GM10248 (cell line): ENCODE measurements at regions not wholly inside any gene's neighbourhood (a gene's known extent, or its start where the extent isn't known, plus 50 kb on each side); places are given as distances from the start of the nearest gene placed in this dataset.
"Not testable (repeated sequence)": the region's sequence is repeated elsewhere in the genome, so short reads cannot be mapped to it uniquely, and the experiment has no call there.

Experiments
- CTCF ChIA-PET: fragments of 300-600 bp; sonication (Branson Sonifier 250); formaldehyde crosslinking; extraction: SDS; loops from one replicate; lab custom pipeline; 2021; ENCODE audit warnings: antibody characterized with exemption; lab: Yijun Ruan, JAX
- POLR2A ChIA-PET: fragments of 350-650 bp; sonication (Branson Sonifier 250); formaldehyde crosslinking; extraction: SDS; loops from one replicate; lab custom pipeline; 2020; ENCODE audit warnings: antibody characterized with exemption; lab: Yijun Ruan, JAX
- DNase-seq: peaks from one replicate; pipeline ENCODE4 v3.0.0; 2012; ENCODE audit errors: extremely low spot score
- CTCF ChIP-seq: IDR thresholded peaks from 2 replicates; pipeline ENCODE4 v1.5.1; 2012; ENCODE audit warnings: mild to moderate bottlenecking, low read depth; ENCODE audit errors: extremely low read depth, missing control alignments, control extremely low read depth

- no peak for TF ChIP-seq CTCF
- CTCF ChIA-PET, result no interaction called here
- POLR2A ChIA-PET, result no interaction called here
- DNase-seq, result no peak
These were observed 139.3 kb upstream of the PALMD start for GRCh38 chr1:99506631-99507030.

- POLR2A ChIA-PET, CTCF ChIA-PET, DNase-seq: not testable (repeated sequence)
These were observed 138.5 kb upstream of the PALMD start for GRCh38 chr1:99507446-99507845.

DNA sequence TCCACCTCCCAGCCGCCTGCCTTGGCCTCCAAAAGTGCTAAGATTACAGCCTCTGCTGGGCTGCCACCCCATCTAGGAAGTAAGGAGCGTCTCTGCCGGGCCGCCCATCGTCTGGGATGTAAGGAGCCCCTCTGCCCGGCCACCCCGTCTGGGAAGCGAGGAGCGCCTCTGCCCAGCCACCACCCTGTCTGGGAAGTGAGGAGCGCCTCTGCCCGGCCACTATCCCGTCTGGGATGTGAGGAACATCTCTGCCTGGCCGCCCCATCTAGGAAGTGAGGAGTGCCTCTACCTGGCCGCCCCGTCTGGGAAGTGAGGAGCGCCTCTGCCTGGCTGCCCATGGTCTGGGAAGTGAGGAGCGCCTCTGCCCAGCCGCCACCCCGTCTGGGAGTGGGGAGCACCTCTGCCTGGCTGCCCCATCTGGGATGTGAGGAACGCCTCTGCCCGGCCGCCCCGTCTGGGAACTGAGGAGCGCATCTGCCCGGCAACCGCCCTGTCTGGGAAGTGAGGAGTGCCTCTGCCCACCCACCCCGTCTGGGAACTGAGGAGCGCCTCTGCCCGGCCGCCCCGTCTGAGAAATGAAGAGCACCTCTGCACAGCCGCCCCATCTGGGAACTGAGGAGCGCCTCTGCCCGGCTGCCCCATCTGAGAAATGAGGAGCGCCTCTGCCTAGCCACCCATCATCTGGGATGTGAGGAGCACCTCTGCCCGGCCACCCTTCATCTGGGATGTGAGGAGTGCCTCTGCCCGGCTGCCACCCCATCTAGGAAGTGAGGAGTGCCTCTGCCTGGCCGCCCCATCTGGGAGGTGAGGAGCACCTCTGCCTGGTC, 137.8 kb upstream of the PALMD start:
- ChIA-PET POLR2A (no interaction called here), CTCF (no interaction called here)
- no peak for DNase-seq
- no peak for TF ChIP-seq CTCF

- DNase-seq, result not testable (repeated sequence)
These were observed 137.0 kb upstream of the PALMD start for GRCh38 chr1:99508733-99509445.

DNA sequence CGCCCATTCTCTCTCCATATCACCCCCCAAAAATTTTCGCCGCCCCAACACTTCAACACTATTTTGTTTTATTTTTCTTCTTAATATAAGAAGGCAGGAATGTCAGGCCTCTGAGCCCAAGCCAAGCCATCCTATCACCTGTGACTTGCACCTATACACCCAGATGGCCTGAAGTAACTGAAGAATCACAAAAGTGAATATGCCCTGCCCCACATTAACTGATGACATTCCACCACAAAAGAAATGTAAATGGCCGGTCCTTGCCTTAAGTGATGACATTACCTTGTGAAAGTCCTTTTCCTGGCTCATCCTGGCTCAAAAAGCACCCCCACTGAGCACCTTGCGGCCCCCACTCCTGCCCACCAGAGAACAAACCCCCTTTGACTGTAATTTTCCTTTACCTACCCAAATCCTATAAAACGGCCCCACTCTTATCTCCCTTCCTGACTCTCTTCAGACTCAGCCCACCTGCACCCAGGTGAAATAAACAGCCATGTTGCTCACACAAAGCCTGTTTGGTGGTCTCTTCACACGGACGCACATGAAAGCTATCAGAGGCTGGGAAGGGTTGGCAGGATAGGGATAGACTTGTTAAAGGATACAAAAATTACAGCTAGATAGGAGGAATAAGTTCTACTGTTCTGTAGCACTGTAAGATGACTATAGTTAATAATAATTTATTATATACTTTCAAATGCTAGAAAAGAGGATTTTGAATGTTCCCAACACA, 130.9 kb upstream of the PALMD start:
- CTCF ChIA-PET, DNase-seq, POLR2A ChIA-PET: not testable (repeated sequence)

More at GRCh38 chr1:99508733-99509445, 137.0 kb upstream of the PALMD start:
- POLR2A ChIA-PET, CTCF ChIA-PET: not testable (repeated sequence)

- no peak for TF ChIP-seq CTCF
- ChIA-PET POLR2A (no interaction called here), CTCF (no interaction called here)
- no peak for DNase-seq
These were observed 129.8 kb upstream of the PALMD start for GRCh38 chr1:99516141-99516540.

GRCh38 chr1:99520121-99520520, 125.8 kb upstream of the PALMD start:
- ChIA-PET CTCF (no interaction called here), POLR2A (no interaction called here)
- DNase-seq, result no peak
- no peak for TF ChIP-seq CTCF

GRCh38 chr1:99525331-99525730, 120.6 kb upstream of the PALMD start:
- ChIA-PET CTCF (interaction anchor here (1.4 to 2.6 kb wide), 3 partner anchors 12 to 37 kb away, joined by 5 to 10 read pairs (median 7); no protein-coding TSS in a partner anchor), POLR2A (no interaction called here)
- no peak for DNase-seq

More at GRCh38 chr1:99525331-99525730, 120.6 kb upstream of the PALMD start:
- TF ChIP-seq CTCF, result no peak
